Left kidney (tissue), 1 donor: ENCODE measurements at regions not wholly inside any gene's neighbourhood (a gene's known extent, or its start where the extent isn't known, plus 50 kb on each side); places are given as distances from the start of the nearest gene placed in this dataset.
"Not testable (repeated sequence)": the region's sequence is repeated elsewhere in the genome, so short reads cannot be mapped to it uniquely, and the experiment has no call there.

Source experiments
- DNase-seq: peaks from one replicate; pipeline ENCODE4 v3.0.0-alpha.2; 2013

DNA sequence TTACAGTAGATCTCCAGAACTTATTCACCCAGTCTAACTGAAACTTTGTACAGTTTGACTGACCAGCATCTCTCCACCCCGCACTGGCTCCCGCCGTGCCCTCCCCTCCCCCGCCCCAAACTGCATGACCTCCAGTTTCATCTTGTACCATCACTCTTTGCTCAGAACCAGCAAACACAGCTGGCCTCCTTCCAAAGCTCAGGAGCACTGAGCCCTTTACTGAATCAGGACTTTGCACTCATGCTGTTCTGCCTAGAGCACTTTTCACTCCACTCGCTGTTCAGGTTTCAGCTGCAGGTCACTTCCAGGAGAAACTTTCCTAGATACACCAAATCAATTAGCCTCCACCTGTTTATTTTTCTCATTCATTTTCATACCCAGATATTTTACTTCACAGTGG is 455.3 kb upstream of the PDE3A start:
- no peak for DNase-seq

DNA sequence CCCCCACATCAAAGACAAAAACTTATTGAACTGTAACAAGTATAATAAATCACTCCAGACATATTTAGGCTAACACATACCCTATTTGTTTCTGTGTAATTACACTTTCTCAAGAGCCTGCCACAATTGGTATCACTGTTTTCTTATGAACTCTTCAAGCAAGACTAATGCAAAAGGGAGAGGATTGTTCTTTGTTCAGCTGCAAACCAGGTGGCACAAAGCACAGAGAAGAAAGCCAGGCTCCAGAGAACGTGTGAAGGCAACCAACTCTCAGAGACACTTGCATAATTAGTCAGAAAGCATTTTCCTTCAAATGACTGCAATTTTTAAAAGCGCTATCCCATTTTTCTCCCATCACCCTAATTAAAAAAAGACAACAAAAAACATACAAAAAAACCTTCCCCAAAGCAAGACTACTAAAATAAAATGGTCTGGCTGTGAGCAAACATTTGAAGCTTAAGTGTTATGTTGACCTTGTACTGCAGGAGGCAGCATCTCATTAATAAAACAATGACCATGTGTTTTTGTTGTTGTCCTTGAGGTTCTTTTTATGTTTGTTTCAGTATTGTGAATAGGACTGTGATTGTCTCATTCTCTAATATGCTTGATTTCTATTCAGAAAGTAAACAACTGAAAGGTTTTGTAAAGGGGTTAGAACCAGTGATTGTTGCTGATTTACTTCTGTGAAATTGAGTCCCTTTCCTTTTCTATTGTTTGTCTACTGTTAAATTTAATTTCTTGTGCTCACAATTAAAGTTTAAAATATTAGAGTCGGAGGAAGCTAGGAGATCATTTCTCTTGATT is 452.7 kb upstream of the PDE3A start:
- DNase-seq, result peak; percentile 72

DNA sequence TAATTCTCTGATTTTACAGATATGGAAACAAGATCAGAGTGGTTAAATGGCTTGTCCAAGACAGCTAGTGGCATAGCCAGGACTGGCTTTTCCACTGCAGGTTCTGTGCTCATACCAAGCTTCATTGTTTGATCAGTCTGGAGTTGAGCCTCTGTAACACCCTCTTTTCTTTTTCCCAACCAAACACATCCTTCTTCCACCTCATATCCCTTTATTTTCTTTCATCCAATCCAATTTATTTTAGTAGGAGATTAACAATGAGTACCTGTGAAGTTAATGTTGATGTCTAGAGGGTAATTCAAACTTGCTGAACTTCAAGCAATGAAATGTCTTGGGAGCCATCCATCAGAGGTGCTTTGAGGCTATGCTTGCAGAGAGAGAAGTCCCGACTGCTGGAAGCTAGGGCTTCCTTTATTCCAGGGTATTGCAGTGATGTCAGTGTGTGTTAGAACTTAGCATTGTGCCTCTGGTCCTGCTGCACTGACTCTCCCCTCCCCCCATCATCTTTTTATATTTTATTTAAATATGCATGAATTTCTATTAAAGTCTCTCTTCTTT is 452.1 kb upstream of the PDE3A start:
- no peak for DNase-seq

DNA sequence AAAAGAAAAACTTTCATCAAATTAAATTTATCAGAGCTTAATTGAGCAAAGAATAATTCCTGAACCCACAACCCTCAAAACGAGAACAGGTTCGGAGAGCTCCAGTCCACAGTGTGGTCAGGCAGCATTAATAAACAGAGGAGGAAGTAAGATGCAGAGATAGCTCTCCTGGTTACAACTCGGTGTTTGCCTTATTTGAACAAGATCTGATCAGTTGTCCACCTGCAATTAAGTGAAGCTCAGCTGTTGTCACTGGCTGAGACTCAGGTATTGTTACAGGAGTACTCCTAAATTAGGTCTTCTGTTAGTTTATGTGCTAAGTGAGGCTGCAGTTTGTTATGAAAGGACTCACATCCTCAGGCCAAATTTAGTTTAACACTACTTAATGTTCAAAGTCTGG is 451.4 kb upstream of the PDE3A start:
- no peak for DNase-seq

DNA sequence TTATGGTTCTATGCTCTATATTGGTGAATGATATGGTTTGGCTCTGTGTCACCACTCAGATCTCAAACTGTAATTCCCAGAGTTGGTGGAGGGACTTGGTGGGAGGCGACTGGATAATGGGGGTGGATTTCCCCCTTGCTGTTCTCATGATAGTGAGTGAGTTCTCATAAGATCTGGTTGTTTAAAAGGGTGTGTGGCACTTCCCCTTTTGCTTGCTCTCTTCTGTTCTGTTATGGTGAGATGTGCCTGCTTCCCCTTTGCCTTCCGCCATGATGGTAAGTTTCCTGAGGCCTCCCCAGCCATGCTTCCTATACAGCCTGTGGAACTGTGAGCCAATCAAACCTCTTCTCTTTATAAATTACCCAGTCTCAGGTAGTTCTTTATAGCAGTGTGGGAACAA is 446.6 kb upstream of the PDE3A start:
- not testable (repeated sequence) for DNase-seq

DNA sequence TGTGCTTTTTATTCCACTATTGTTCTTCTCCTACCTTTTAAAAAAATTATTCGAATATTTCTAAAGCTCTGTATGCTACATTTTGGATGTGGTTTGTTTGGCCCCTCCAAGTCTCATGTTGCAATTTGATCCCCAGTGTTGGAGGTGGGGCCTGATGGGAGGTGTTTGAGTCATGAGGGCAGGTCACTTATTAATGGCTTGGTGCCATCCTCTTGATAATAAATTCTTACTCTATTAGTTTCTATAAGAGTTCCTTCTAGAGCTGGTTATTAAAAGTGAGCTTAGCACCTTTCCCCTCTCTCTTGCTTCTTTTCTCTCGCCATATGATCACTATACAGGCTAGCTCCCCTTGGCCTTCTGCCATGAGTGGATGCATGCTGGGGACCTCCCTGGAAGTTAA is 445.6 kb upstream of the PDE3A start:
- DNase-seq, result no peak

DNA sequence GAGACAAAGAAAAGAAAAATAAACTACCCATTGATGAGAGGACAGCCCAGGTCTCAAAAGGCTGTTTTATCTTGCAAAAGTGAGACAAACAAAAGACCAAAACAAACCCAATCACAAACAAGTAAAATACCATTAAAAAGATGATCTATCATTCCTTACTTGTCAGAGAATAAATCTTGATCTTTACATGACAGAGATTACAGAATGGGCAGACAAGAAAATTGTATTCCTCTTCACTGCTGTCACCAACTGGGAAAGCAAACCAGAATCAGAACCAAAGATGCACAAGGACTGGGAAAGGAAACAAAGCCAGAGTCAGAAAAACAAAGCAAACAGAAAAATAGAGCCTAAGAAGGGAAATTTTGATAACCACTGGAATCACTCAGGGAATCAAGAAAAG is 444.0 kb upstream of the PDE3A start:
- DNase-seq, result no peak

DNA sequence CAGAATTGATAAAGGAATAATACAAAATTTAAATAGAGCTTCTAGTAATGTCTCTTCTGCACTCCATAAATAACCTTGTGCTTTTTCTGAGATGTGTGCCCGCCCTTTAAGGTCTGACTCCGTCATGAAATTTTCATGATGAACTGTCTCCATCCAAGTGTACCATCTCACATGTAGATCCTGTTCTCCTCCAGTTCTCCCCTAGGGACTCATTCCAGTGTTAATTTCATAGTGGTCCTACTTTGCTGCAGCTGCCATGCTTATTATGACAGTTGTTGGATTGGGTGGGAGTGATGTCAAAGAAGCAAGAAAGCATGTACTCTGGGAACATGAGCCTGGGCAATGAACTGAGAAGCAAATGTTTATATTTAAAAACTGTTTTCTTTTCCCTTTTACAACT is 442.5 kb upstream of the PDE3A start:
- DNase-seq, result no peak

DNA sequence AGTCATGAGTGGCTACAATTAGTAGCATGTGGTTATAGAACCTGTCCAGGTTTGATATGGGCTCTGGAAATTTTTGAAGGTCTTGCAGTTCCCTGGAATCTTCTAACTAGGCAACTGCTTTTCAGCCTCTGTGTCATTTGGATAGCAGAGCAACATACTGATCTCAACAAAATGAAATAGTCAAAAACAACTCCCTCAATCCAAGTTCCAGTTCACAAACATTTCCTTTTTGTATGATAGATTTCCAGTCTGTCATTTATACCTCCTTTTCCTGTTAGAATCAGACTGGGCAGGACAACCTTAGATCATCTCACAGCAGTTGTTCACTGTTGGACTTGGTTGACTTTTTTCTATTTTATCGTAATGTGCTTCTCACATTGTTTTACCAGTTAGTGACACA is 442.1 kb upstream of the PDE3A start:
- no peak for DNase-seq

DNA sequence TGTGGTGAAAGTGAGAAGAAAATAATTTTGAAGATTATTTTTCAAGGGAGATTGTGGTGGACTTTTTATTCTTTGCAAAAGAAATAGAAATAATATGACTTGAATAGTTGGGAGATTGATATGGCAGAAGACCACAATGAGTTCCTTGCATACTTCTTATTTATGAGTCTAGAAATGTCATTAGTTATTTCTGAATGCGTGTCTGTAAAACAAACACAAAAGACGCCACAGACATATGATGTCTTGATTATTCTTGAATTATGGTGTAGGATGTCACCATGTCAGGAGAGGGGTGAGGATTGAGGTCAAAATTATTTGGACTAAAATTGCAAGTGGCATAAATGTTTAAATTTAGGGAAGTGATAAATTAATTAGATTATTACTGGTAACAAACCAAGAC is 440.7 kb upstream of the PDE3A start:
- DNase-seq, result no peak

DNA sequence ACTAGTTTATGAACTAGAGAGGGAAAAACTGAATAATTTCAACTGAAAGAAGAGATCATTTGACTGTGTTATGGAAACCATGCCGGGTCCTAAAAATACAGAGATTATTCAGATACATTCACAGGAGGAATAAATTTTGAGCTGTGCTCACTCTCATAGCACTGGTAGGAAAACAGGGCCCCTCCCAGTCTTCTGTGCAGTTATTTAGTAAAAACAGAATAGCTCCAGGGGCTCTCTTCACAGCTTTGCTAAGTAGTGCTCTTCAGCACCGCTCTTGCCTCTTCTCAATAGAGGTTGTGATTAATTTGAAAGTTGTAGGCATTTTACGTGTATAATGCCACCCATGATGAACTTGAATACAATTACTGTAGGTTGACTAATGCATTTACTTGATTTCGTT is 435.9 kb upstream of the PDE3A start:
- no peak for DNase-seq

DNA sequence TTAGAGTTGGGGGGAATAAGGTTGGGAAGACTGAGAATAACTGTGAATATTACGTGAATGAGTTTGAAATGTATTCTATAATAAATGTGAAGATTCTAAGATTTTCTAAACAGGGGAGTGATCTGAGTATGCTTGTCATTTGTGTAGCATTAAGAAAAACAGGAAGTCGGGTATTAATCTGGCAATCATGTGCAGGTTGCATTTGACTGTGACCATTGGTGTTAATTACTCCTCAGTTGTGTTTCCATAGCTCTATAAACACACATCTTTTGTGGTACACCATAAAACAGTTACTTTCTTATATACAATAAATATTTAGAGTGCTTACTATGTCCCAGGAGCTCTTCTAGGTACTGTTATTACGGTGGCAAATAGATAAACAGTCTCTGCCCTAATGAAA is 434.4 kb upstream of the PDE3A start:
- DNase-seq, result no peak

DNA sequence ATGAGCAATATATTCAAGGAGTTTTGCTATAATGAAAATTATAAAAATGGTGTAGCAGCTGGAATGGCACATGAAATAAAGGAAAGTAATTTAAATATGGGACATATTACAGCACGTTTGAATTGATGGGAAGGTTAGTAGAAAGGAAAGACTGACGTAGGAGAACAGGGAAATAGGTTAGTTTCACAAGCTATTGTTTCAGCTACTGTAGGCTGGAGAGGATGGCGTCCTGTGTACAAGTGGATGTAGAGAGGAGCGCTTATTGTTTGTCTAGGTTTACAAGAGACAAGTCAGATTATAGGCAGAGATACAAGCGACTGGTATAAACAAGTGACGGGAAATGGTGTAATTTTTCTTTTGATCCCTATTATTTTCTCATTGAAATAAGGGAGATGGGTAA is 431.2 kb upstream of the PDE3A start:
- DNase-seq, result no peak

DNA sequence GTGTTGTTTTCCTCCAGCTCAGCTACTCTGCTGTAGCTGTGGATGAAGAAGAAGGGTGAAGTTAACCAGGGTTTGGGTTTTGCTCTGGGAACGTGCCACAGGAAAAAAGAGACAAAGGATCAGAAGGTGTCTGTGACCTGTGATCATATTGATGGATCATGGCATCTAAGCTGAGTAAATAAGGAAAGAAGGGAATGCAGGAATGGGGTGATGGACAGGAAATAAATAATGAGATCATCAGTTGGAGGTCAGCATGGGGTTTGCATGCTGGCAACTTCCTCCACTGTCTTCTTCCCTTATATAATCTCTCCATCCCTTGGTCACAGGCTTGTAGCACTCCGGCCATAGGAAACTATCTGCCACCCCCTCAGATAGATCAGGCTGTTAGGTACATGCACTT is 430.3 kb upstream of the PDE3A start:
- DNase-seq, result no peak

DNA sequence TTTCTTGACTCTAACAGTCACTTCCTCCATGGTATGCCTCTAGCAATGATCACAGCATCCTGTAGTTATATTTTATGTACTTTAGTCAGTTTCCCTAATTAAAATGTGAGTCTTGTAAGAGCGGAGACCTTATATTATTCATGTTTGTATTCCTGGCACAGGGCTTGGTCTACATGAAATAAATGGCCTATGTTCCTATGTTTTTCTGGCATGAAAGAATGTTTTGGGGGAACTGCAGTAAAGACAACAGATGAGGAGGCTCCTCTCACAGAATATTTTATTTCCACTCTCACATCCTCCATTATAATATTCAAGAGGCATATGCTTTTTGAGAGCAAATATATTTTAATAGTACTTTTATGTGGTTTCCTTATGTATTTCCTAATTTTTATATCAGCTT is 429.8 kb upstream of the PDE3A start:
- no peak for DNase-seq

DNA sequence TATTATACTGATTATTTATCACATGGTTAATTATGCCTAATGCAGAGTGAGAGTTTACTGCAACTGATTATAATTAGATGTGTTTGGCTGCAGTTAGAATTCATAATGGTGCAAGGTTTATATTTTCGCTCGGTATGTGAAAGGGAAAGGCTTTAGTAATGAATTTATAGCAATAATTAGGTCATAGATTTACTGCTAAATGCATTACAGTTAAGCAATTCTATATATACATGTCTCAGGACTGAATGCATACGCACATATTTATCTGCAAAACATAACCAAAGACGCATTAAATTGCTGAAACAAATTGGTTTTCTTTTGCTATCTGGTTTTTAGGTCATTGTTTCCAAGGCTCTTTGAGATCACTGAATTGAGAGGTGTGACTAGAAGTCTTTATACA is 428.1 kb upstream of the PDE3A start:
- DNase-seq, result no peak

DNA sequence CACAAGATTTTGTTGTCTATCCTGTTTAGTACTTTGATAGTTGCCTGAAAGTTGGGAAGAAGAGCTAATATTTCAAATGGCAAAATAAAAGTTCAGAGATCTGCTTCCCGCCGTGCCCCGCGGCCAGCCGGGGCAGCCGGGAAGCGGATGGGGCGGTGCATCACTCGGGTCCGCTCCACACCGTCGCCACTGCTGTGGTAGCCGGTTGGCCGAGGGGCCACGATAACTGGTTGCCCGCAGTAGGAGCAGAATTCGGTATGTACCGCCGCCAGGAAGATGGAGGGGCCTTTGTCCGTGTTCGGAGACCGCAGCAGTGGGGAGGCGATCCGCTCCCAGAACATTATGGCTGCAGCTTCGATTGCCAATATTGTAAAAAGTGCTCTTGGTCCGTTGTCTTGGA is 427.2 kb upstream of the PDE3A start:
- DNase-seq, result no peak

DNA sequence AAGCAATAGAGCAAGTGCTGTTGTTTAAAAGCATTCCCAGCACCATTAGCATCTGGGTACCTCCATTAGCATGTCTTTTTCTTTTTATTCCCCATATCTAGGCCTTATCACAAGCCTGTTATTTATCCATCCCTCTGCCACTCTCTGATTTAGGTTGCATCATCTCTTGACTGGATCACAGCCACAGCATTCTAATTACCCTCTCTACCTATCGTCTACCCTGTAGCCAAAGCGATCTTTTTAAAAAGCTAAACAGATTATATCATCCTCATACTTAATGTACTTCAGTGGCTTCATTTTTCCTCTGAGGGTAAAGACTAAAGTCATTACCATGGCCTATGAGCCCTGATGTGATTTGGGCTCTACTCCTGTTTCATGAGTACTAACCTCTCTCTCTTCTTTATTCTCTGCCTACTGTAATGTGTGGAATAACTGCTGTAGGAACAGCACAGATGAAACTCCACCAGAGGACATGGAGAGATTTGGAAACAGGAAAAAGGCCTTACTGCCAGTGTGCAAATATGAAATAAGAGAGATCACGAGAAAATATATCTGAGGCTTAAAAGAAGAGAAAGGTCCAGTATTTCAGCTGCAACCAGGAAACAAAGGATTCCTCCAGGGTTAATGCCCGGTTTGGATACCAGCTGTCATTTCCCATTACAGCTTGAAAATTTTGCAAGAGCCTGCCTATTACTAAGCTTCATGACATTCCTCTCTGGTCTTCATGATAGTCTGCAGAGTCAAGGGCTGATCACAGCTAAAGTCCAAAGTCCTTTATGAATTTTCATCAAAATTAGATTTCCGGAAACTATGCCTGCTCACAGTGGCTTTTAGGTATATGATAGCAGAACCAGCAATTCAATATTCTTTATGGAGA is 422.5 kb upstream of the PDE3A start:
- DNase-seq, result no peak

DNA sequence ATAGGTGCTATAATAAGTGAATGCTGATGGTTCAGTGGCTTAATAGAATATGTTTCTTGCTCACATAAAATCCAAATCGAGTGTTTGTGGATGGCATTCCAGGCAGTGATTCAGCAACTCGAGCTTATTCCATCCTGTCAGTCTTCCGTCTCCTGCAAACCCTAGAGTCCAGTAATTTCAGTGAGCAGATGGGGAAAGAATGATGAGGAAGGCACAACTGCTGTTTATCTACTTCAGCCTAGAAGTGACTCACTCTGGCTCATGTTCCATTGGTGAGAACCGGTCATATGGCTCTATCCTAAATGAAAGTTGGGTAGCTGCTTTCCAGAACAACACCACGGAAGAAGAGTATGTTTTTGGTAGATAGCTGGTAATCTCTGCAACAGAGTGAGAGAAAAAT is 421.8 kb upstream of the PDE3A start:
- DNase-seq, result no peak

DNA sequence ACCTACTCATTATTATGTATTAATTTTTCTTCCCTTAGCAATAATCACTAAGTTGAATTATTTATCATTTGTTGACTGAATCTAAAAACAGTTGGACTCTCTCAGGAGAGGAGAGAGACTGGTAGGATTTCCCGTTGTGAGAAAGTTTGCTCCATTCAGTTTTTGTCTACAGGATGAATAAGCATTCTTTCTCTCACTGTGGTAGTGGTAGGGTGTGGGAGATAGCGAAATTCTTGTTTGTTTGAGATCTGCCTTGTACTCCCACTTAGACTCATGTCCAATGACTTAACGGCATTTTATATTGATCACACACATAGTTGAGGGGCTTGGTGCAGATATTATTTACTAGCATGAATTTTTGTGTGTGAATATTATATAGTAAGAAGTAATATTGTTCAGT is 421.0 kb upstream of the PDE3A start:
- DNase-seq, result no peak

DNA sequence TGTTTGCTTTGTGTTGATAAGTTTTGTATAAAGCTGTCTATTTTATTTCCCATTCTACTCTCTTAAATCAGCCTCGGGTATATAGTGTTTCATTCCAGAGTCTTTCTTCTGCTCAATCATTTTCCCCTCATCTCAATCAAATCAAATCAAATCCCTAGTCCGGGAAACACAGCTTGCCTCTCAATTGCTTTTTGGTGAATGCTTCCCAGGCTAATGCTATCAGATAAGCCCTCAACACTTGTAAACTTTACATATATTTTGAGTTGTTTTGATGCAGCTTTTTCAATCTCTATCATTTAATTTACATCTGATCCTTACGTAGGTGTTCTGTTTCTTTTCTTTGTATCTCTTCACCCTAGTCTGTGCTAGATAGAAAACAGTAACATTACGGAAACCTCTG is 416.7 kb upstream of the PDE3A start:
- no peak for DNase-seq

DNA sequence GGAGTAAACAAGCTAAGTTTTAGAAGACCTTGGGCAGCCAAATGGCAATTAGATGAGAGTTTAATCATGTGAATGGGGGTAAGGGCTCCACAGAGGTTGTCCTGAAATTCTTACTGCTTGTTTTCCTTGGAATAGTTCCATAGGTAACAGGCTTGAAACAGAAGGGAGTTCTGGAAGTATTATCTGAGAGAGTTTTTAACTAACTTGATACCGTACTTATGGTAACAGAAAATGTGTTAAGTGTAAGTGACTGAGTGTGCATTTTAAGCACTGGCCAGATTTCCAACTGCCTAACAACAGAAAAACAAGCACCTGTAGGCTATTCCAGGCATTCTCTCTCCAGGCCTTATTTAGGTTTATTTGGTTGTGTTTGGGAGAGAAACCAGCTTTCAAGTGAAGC is 414.6 kb upstream of the PDE3A start:
- DNase-seq, result no peak

DNA sequence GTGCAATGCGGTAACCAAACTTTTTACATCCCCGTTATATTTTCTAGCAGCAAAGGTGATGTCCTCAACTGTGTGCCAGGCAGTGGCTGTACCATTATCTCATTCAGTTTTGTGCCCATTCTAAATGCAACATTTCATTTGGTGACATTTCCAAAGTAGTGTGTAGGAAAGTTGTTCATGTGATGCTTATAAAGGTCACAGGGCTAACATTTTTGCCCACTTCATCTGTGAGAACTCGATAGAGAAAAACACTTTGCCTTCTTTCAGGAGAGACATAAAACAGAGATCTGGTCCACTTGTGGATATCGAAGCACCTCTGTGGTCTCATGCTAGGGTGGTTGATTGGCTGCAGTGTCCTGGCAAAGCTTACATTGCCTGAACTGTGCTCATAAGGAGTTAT is 414.2 kb upstream of the PDE3A start:
- no peak for DNase-seq
